Esophagus squamous epithelium (tissue), 4 donors: ENCODE measurements at regions not wholly inside any gene's neighbourhood (a gene's known extent, or its start where the extent isn't known, plus 50 kb on each side); places are given as distances from the start of the nearest gene placed in this dataset.

Experiments used
- CTCF ChIP-seq, 6 experiments: fragments of 450-650 bp in 4 of 6; fragments of 200-600 bp in 2 of 6; sonication (generic) in 2 of 6; IDR thresholded peaks; one replicate each; pipeline ENCODE4 v1.5.1; 2016 to 2019; ENCODE audit warnings: antibody characterized with exemption in 6 of 6, mild to moderate bottlenecking in 4 of 6, moderate library complexity in 4 of 6
- POLR2A ChIP-seq, 4 donors: fragments of 450-650 bp; IDR thresholded peaks; one replicate each; pipeline ENCODE4 v1.6.1; 2017; ENCODE audit warnings: antibody characterized with exemption in 4 of 4, mild to moderate bottlenecking in 4 of 4, moderate library complexity in 3 of 4

- no peak for TF ChIP-seq POLR2A (IDR thresholded peaks at IDR 0.05)
- no peak for TF ChIP-seq CTCF (IDR thresholded peaks at IDR 0.05)
These were observed 319.8 kb downstream of the HINT1 start for GRCh38 chr5:130845049-130845765.
